ENCODE measurements at regions not wholly inside any gene's neighbourhood (a gene's known extent, or its start where the extent isn't known, plus 50 kb on each side); places are given as distances from the start of the nearest gene placed in this dataset.

GRCh38 chr1:244106837-244107493, 55.9 kb downstream of the ZBTB18 start:
- H3K27ac ChIP-seq: no peak overlapping the region
- TF ChIP-seq CTCF (conservative IDR thresholded peaks at IDR 0.05): no peak

GRCh38 chr1:244111027-244111426, 59.9 kb downstream of the ZBTB18 start:
- no peak for TF ChIP-seq CTCF (conservative IDR thresholded peaks at IDR 0.05)
- H3K27ac ChIP-seq: no peak overlapping the region

GRCh38 chr1:244112041-244112440, 61.0 kb downstream of the ZBTB18 start:
- H3K27ac ChIP-seq: no peak overlapping the region
- no peak for TF ChIP-seq CTCF (conservative IDR thresholded peaks at IDR 0.05)

- no peak for TF ChIP-seq CTCF (conservative IDR thresholded peaks at IDR 0.05)
- no peak overlapping the region for H3K27ac ChIP-seq
These were observed 61.6 kb downstream of the ZBTB18 start for GRCh38 chr1:244112636-244113035.

GRCh38 chr1:244113532-244114320, 62.6 kb downstream of the ZBTB18 start:
- no peak overlapping the region for H3K27ac ChIP-seq
- TF ChIP-seq CTCF (conservative IDR thresholded peaks at IDR 0.05): no peak

- no peak for TF ChIP-seq CTCF (conservative IDR thresholded peaks at IDR 0.05)
- no peak overlapping the region for H3K27ac ChIP-seq
These were observed 63.8 kb downstream of the ZBTB18 start for GRCh38 chr1:244114892-244115291.

- no peak overlapping the region for H3K27ac ChIP-seq
- TF ChIP-seq CTCF (conservative IDR thresholded peaks at IDR 0.05): no peak
These were observed 65.9 kb downstream of the ZBTB18 start for GRCh38 chr1:244116946-244117345.
